GM19452 (cell line): ENCODE measurements at regions not wholly inside any gene's neighbourhood (a gene's known extent, or its start where the extent isn't known, plus 50 kb on each side); places are given as distances from the start of the nearest gene placed in this dataset.
"Not testable (repeated sequence)": the region's sequence is repeated elsewhere in the genome, so short reads cannot be mapped to it uniquely, and the experiment has no call there.

Experiments
- ATAC-seq: cut with Tn5 transposase; IDR thresholded peaks from one replicate; pipeline ENCODE4 v1.9.1; 2021; ENCODE audit not compliant: unreplicated experiment

DNA sequence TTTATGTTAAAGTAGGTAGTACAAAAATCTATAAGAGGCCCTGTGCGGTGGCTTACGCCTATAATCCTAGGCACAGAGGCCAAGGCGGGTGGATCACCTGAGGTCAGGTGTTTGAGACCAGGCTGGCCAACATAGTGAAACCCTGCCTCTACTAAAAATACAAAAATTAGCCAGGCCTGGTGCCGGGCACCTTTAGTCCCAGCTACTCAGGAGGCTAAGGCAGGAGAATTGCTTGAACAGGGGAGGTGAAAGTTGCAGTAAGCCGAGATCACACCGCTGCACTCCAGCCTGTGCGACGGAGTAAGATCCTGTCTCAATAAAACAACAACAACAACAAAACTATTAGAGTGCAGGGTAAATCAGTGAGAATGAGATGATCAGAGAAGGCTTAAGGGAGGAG is 634.5 kb downstream of the NR2F1-AS1 start:
- no peak for ATAC-seq

DNA sequence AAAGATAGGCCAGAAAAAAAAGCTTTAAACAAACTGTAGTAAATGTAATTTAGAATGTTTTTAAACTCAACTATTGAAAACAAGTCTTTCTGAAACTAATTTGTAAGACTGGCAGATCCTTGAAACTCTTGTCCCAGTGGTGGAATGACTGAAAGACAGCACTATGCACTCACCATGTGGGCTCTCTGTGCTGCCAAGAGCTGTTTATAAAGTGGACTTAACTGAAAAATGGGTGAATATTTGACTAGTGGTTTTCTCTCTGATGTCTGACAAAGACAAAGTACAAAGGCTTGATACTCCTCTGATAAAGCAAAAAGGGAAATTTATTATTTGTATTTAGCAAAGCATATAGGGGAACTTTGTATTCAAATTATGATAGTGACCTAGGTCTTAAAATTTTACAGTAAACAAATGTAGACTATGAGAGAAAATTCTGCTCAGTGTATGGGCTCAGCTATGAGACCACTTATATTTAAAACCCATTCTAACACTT is 635.4 kb downstream of the NR2F1-AS1 start:
- no peak for ATAC-seq

DNA sequence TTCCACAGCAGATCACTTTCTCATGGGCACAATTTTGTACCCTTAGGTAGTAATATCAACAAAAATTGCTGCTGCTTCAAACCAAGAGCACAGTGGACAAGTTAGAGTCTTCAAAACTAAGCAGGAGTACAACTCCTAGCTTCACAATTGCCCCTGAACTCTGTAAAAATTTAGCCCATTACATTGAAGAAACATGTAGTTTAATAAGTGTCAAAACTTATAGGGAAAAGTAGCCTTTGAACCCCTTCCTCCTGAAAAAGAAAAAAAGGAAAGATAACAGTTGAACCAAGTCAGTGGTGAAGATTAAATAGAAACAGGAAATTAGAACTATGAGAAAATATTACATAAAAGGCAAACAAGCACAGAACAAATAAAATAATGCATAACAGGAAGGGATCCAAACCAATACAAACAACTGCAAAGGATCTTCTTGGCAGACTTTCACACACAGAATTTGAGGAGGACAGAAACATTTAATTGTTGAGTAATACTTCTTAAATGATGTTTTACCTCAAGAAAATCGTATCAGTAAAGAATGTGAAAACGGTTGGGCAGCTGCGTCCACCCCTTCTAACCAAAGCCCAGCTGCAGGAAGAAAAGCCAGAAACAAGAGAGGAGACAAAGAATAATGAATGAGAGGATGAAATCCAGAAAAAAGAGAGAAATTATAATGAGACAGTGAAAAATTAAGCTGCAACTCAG is 636.0 kb downstream of the NR2F1-AS1 start:
- ATAC-seq, result no peak

DNA sequence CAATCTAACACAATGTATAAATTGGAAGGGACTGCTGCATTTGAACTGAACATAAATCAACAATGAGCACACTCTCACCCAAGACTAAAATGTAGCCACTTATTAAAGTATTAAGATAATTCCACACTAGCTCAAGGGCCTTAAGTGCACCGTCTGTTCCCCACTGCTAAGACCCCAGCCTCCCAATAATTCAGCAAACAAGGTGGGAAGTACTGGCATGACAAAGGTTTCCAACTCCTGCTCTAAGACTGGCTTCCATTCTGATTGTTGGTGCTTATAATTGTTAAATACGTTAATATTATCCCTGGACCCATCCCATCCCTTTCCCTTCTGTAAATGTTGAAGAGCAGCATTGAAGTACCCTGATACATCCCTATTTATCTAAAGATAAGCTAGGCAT is 636.7 kb downstream of the NR2F1-AS1 start:
- no peak for ATAC-seq

DNA sequence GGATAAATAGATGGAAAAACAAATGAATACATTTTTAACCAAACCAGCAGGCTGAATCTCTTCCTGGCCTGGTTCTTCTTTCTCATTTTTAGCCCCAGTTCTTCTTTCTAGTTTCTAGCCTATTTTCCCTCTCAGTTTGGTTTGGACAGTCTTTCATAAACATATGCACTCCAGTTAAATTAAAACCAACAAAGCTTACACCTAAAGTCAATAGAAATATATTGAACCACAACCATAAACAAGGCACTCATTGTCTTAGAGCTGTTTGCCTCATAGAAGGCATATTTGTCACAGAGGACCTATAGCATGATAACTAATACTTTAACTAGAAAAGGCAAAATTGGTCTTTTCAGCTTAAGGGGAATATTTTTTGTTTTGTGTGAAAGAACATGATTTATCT is 638.3 kb downstream of the NR2F1-AS1 start:
- no peak for ATAC-seq

DNA sequence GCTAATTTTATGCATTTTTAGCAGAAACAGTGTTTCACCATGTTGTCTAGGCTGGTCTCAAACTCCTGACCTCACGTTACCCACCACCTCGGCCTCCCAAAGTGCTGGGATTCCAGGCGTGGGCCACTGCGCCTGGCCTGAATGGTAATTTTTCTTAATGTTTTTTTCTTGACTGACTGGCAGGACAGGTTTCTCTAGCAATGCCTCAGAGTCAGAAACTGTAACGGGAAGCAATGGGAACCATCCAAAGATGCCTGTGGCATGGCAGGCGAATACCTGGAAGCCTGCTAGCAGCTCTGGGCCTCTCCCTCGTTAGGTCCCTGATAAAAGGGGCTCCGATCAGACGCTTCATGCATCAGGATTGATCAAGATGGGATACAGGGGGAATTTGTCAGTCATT is 639.2 kb downstream of the NR2F1-AS1 start:
- no peak for ATAC-seq

DNA sequence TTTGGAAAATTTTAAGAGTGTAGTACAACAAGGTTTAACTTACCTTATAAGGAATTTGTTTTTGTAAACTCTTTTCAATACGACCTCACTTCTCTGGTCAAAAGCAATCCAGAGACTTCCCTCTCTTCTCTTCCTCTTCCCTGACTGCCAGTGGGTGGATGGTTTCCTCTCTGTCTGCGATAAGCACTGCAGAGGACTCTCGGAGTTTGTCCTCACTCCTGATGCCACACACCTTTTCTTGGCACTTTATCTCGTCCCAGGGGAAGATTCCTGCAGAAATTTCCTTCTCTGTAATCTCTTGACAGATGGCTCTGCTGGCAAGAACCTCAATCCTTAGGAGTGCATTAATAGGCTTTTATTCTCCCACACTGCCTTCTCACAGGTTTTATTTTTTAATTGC is 641.6 kb downstream of the NR2F1-AS1 start:
- ATAC-seq, result no peak

DNA sequence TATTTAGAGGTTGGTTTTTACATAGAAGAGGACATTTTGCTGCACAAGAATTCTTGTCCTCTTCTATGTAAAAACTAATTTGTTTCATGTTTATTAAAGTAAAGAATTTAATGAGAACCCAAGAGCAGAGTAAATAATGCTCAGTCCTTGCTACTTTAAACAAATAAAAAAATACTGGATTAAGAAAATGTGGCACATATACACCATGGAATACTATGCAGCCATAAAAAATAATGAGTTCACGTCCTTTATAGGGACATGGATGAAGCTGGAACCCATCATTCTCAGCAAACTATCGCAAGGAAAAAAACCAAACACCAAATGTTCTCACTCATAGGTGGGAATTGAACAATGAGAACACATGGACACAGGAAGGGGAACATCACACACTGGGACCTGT is 643.6 kb downstream of the NR2F1-AS1 start:
- ATAC-seq, result not testable (repeated sequence)

DNA sequence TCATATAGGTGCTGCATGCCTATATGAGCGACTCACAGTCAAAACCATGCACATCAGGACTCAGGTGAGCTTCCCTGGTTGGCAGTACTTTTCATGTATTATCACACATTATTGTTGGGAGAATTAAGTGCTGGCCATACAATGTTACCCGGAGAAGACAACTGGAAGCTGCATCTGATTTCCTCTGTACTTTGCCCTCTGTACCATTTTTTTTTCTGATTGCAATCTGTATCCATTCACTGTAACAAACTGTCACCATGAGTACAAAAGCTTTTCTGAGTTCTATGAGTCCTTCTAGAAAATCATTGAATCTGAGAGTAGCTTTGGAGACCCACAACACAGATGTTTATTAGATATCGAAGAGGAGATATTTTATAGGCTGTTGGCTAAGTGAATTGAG is 651.0 kb downstream of the NR2F1-AS1 start:
- ATAC-seq, result no peak

DNA sequence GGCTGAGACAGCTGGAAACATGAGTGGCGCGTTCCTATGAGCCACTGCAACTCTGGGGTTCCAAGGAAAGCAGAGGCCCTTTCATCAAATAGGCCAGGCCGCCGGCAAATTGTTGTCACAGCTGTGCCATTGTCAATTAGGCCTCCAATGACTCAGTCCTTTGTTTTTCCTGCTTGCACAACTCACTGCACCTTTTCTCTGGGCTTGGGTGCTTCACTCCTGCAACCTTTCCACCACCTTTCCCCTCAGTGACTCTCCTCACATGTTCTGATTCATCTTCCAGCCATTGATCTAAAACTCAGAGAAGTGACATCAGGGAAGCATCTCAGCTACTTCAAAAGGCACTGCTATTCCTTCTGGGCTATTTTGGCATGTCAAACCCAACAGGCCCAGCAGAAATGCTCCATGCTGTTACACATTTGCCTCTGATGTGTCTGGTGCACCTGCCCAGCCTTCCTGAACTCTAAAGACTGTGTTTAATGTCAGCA is 653.7 kb downstream of the NR2F1-AS1 start:
- ATAC-seq, result no peak

DNA sequence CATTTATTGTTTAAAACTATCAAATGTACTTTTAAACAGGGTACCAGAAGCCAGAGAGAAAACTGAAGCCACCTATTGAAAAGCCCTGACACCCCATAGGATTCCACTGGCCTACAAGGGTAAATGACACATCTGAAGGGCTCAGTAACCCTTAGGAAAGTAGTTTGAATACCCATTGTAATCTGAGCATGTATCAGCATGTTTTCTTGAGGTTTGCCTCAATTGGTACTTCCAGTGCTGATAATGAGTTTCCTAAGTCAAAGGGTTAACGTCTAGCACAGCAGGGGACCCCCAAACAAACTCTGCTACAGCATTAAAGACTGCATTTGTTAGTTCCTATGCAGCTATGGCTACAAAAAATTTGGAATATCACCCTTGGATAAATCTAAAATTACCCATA is 657.1 kb downstream of the NR2F1-AS1 start:
- no peak for ATAC-seq

DNA sequence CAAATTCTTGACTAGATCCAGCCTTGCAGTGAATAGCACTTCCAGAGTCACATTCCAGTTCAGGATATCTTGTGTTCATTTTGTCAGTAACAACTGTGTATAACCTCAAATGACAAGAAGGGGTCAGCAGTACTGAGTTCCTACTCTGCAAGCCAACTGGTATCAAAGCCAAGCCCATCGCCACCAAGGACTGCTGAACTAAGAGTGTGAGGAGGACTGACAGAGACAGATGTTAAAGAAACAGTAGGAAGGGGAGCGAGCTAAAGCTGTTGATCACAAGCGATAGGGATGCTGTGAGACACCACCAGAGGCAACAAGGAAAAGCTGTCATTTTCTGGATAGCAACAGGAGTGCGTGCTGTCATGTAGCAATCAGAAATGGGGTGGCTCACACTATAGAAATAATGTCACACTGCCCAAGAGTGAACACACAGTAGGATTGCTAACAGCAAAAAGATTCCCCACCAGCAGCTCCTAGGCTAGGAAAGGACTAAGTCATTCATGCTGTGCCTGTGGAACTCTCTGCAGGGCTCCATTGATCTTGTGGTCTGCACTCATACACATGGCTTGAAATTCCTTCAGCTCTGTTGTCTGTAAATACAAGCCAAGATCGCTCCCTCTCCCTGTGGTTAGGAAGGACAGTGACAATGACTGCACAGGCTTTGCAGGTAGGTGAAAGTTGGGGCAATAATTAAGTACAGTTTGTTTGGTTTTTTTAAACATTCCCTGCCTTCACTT is 658.6 kb downstream of the NR2F1-AS1 start:
- ATAC-seq, result no peak

DNA sequence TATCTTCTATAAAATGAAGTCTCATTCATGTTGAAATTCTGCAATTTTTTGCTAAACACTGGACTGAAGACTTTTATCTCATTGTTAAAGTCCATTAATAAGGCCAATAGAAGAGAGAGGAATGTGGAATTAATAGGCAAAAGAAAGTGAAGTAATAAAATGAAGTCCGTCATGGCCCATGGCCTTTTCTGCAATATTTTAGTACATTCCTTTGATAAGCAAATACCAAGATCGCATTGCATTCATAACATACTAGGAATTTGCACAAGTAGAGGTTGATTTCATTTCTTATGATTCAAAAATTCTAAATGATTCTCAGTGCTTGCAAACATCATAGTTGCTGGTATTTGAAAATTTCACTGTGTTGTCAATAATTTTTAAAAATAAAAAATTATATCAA is 664.0 kb downstream of the NR2F1-AS1 start:
- ATAC-seq, result no peak

DNA sequence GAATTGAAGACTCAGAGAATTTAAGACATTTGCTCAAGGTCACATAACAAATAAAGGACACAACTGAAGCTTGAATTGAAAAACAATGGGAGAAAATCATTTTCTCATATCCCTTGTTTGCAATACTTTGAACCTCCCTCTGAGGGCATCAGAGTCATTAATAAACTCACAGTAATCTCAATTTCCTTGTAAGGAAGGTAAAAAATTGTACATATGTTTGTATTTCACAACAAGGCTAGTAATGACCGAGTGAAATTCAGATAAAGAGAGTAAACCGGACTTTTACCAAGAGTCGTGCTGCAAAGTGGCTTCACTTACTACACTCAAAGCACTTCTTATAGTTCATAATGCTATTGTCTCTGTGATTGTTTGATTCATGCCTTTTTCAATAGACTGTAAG is 665.0 kb downstream of the NR2F1-AS1 start:
- ATAC-seq, result no peak

DNA sequence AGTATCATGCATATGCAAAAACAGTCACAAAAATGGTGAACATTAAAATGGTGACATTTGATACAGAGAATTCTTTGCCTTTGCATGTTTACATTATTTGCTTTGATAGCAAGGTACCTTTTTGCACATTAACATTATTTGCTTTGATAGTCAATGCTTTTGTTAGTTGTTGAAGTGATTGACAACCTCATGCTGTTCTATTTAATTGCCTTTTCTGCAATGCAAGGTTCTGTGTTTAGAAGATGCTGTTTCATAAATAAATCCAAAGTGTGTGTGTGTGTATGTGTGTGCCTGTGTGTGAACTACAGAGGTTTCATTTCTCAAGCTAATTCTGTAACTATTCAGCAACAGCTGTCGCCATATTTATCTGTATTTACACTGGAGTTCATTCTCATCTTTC is 668.7 kb downstream of the NR2F1-AS1 start:
- no peak for ATAC-seq

DNA sequence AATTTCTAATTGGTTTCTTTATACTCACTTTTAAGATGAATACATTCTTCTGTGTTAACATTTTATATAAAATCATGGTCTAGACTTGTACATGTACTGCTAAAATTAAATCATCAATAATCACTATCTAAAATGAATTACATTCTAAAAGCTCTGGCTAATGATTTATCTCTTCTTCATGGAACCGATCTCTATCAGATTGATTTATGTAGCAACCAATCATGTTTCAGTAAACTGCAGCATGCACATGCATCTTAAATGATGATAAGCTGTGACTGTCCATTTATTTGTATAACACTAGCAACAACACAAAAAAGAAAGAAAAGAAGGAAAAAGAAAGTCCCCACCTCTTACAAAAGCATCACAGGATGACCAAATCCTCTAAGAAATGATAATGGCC is 669.2 kb downstream of the NR2F1-AS1 start:
- no peak for ATAC-seq

DNA sequence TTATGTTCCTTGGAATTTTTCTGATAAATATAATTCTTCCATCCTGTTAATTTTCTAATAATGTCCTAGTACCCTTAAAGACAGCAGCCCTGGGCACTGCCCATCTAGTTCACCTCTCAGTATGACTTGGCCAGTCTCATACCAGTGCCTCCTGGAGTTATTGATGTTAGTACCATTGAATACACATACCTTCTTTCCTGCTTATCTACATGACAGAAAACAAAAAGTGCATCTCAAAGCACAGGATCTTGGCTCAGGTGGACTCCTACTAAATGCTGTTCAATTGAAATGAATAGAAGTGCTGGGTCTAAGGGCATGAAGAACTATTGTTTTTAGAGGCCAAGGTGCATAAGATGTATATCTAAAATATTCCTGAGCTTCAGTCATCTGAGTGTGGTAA is 669.7 kb downstream of the NR2F1-AS1 start:
- no peak for ATAC-seq

DNA sequence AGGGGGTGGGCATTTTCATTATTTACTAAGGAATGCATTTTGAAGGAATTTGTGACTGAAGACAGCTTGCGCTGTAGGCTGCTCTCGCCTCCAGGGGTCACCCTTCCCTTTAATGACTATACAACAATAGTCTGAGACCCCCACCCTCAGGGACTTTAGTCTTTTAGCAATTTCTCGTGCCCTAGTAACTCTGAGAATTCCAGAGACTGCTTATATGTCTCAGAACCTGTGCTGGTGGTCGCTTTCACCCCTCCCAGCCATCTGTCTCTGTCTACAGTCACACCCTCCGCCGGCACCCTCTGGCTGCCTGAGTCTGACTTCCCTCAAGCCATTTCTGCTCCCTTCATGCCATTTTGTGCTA is 671.4 kb downstream of the NR2F1-AS1 start:
- ATAC-seq, result no peak

DNA sequence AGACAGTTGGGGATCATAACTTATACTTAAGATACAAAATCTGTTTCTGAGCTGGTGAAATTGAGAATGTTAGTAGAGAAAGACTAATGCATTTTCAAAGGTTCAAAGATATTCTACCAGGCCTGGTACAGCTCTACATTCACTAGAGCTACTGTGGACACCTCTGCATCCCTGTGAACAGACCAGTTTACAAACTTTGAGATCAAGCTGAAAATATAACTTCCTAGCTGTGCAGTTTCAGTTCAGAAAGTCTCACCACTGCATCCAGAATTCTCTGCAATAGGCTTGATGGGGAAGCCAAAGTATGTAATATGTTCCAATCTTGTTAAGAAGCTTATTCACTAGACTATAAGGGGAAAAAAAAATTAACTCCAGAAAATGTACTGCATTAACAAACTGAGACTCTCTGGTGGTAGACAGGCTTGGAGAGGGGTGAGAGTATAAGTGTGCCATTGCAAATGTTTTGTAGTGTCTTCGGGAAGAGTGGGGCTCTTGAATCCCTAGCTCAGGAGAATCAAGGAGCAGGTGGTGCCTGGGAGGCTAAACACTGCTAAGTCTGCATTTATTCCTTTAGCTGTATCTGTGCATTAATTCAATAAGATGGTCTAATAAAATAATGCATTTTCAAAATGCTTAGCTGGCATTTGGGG is 671.9 kb downstream of the NR2F1-AS1 start:
- no peak for ATAC-seq

DNA sequence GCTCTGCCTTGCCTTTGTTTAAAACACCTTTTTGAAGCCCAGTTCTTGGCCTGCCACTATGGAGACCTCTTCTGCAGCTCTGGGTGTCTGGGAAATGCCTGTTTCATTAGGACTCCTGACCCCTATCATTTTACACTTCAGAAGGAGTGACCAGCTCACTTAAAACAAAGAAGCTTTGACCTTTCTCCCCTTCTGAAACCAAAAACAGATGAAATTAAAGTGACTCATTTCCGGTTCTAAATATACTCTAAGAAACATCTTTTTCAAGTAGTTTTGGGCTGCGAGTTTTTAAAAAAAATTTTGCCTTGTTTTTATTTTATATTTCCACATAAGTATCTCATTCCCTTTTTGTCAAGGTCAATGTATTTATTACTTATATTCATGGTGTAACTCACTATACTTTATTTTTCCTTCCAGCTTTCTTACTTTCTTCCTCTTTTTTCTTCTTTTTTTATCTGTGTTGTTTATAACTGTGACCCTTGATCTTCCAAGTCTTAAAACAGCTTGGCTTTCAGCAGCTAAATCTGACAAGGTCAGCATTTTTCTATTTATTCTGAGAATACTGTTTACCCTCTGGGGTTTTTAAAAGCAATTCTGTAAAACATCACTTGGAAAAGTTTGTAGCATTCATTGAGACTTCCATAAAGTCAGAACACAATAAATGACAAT is 672.9 kb downstream of the NR2F1-AS1 start:
- no peak for ATAC-seq

DNA sequence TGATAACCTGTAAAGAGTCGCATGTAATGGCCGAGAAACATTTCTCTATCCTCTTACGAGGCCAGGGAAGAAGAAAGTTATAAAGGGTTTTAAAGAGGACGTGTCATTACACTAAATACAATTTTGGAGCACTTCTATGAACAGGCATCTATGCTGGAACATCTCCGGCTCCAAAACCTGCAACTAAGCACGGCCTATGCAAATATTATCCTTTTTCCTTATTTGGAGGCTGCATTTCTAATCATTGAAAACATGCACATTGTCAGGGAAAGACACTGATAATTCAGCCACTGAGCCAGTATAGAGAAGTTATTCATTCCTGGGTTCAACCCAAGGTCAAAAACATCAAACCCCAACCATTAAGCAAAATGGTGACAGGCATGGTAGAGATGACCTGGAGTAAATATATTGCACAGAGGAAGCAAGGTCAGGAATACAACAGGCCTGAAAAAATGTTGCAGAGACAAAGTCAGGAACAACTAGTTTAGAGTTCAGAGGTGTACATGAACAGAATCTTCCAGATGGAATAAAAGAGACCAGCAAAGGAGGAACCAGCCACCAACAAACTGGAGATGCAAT is 674.1 kb downstream of the NR2F1-AS1 start:
- ATAC-seq, result no peak
